ENCODE measurements at regions not wholly inside any gene's neighbourhood (a gene's known extent, or its start where the extent isn't known, plus 50 kb on each side); places are given as distances from the start of the nearest gene placed in this dataset.

DNA sequence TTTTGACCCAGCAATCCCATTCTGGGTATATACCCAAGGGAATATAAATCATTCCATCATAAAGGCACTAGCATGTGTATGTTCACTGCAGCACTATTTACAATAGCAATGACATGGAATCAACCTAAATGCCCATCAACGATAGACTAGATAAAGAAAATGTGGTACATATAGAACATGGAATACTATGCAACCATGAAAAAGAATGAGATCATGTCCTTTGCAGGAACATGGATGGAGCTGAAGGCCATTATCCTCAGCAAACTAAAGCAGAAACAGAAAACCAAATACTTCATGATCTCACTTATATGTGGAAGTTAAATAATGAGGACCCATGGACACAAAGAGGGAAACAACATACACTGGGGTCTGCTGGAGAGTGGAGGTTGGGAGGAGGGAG lies 58.0 kb upstream of the STARD3NL start:
- TF ChIP-seq, protein P1, sequence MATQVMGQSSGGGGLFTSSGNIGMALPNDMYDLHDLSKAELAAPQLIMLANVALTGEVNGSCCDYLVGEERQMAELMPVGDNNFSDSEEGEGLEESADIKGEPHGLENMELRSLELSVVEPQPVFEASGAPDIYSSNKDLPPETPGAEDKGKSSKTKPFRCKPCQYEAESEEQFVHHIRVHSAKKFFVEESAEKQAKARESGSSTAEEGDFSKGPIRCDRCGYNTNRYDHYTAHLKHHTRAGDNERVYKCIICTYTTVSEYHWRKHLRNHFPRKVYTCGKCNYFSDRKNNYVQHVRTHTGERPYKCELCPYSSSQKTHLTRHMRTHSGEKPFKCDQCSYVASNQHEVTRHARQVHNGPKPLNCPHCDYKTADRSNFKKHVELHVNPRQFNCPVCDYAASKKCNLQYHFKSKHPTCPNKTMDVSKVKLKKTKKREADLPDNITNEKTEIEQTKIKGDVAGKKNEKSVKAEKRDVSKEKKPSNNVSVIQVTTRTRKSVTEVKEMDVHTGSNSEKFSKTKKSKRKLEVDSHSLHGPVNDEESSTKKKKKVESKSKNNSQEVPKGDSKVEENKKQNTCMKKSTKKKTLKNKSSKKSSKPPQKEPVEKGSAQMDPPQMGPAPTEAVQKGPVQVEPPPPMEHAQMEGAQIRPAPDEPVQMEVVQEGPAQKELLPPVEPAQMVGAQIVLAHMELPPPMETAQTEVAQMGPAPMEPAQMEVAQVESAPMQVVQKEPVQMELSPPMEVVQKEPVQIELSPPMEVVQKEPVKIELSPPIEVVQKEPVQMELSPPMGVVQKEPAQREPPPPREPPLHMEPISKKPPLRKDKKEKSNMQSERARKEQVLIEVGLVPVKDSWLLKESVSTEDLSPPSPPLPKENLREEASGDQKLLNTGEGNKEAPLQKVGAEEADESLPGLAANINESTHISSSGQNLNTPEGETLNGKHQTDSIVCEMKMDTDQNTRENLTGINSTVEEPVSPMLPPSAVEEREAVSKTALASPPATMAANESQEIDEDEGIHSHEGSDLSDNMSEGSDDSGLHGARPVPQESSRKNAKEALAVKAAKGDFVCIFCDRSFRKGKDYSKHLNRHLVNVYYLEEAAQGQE (tag by site-specific recombination; IDR thresholded peaks at IDR 0.05) = no peak
- TF ChIP-seq HOXA7 (CRISPR knock-in tag; IDR thresholded peaks at IDR 0.05; ENCODE audit: borderline replicate concordance) (no peak), PRDM1 (tag by site-specific recombination; IDR thresholded peaks at IDR 0.05) (no peak), ZNF558 (tag by site-specific recombination; IDR thresholded peaks at IDR 0.05) (no peak), ZNF585B (tag by site-specific recombination; IDR thresholded peaks at IDR 0.05) (no peak), ZNF843 (tag by site-specific recombination; IDR thresholded peaks at IDR 0.05) (no peak), ZNF510 (tag by site-specific recombination; IDR thresholded peaks at IDR 0.05; ENCODE audit: insufficient replicate concordance) (no peak), ZNF621 (tag by site-specific recombination; IDR thresholded peaks at IDR 0.05) (no peak), ZNF561 (tag by site-specific recombination; IDR thresholded peaks at IDR 0.05; ENCODE audit: borderline replicate concordance) (no peak), ZSCAN23 (tag by site-specific recombination; IDR thresholded peaks at IDR 0.05) (no peak), ZNF274 (IDR thresholded peaks at IDR 0.05; ENCODE audit: low read length) (no peak), ZNF274 (tag by site-specific recombination; IDR thresholded peaks at IDR 0.05; ENCODE audit: borderline replicate concordance) (no peak), SP2 (tag by site-specific recombination; IDR thresholded peaks at IDR 0.05) (no peak)
- TF ChIP-seq, protein P2, sequence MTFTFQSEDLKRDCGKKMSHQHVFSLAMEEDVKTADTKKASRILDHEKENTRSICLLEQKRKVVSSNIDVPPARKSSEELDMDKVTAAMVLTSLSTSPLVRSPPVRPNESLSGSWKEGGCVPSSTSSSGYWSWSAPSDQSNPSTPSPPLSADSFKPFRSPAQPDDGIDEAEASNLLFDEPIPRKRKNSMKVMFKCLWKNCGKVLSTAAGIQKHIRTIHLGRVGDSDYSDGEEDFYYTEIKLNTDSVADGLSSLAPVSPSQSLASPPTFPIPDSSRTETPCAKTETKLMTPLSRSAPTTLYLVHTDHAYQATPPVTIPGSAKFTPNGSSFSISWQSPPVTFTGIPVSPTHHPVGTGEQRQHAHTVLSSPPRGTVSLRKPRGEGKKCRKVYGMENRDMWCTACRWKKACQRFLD (tag by site-specific recombination; IDR thresholded peaks at IDR 0.05) = no peak
- TF ChIP-seq, protein P3, sequence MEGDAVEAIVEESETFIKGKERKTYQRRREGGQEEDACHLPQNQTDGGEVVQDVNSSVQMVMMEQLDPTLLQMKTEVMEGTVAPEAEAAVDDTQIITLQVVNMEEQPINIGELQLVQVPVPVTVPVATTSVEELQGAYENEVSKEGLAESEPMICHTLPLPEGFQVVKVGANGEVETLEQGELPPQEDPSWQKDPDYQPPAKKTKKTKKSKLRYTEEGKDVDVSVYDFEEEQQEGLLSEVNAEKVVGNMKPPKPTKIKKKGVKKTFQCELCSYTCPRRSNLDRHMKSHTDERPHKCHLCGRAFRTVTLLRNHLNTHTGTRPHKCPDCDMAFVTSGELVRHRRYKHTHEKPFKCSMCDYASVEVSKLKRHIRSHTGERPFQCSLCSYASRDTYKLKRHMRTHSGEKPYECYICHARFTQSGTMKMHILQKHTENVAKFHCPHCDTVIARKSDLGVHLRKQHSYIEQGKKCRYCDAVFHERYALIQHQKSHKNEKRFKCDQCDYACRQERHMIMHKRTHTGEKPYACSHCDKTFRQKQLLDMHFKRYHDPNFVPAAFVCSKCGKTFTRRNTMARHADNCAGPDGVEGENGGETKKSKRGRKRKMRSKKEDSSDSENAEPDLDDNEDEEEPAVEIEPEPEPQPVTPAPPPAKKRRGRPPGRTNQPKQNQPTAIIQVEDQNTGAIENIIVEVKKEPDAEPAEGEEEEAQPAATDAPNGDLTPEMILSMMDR (tag by site-specific recombination; IDR thresholded peaks at IDR 0.05) = no peak

Data from HEK293 (cell line).